Chondrocyte (in vitro differentiated cells): ENCODE measurements at regions not wholly inside any gene's neighbourhood (a gene's known extent, or its start where the extent isn't known, plus 50 kb on each side); places are given as distances from the start of the nearest gene placed in this dataset.
"Not testable (repeated sequence)": the region's sequence is repeated elsewhere in the genome, so short reads cannot be mapped to it uniquely, and the experiment has no call there.

Source experiments
- DNase-seq: peaks from one replicate; pipeline ENCODE4 v3.0.0; 2021; ENCODE audit warnings: mixed read lengths, low spot score
- H3K27ac Mint-ChIP-seq: one replicate; pipeline ENCODE4 v1.8.0; 2021; ENCODE audit warnings: mild to moderate bottlenecking, moderate library complexity, mixed read lengths; ENCODE audit not compliant: unreplicated experiment
- H3K27me3 Mint-ChIP-seq: 2 replicates; pipeline ENCODE4 v1.8.0; 2021; ENCODE audit warnings: low read depth, mixed read lengths
- H3K36me3 Mint-ChIP-seq: 2 replicates; pipeline ENCODE4 v1.8.0; 2021; ENCODE audit warnings: low read depth, mixed read lengths
- H3K4me1 Mint-ChIP-seq: 2 replicates; pipeline ENCODE4 v1.8.0; 2021; ENCODE audit warnings: low read depth, mild to moderate bottlenecking, mixed read lengths
- H3K4me3 Mint-ChIP-seq: one replicate; pipeline ENCODE4 v1.8.0; 2021; ENCODE audit warnings: mild to moderate bottlenecking, moderate library complexity, mixed read lengths; ENCODE audit not compliant: unreplicated experiment
- H3K9me3 Mint-ChIP-seq: 2 replicates; pipeline ENCODE4 v1.8.0; 2021; ENCODE audit warnings: low read depth, mixed read lengths
- TF ChIP-seq, protein P1 (sequence below): fragments of 200-600 bp; sonication (generic); IDR thresholded peaks from 2 replicates; pipeline ENCODE4 v1.5.0; 2021; ENCODE audit warnings: antibody characterized with exemption, mild to moderate bottlenecking, moderate library complexity

DNA sequence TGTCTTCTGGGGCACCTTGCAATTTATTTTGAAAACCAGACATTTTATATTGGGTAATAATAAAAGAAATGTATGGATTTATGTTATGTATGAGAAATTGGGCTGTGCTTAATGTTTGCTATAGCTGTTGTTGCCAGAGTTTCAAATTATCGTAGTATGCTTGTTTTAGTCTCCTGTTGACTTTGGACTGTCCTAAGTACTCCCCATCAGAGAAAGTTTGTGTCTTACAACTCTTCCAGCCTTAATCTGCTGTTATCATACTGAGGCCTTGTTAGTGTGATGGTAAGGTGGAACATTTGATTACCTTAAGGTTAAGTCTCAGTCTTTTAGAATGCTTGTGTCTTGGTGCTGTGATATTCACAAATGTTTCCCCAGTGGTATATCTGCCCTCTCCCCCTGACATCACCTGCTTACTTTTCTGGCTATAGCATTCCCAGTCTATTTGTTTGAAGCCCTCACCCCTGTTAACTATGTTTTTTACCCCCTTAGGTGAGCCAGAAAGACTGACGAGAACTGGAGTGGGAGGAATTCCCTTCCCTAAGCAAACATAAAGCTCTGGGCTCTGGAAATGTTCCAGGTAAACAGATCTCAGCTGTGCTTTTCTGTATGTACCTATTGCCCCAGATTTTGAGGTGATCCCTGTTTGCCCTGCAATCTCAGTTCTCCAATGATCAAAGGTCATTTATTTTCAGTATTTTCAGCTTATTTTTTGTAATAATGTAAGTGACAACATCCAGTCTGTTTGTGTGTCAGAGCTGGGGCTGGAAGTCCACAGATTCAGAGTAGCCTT lies 581.1 kb upstream of the CITED2 start:
- Mint-ChIP-seq H3K9me3 (peaks cover 27% of the 10 kb centered on the region), H3K36me3 (peaks cover 9% of the 10 kb centered on the region), H3K4me3 (no peak overlapping the region), H3K27ac (peak overlapping the region; percentile 9), H3K4me1 (peaks cover 24% of the 10 kb centered on the region), H3K27me3 (no peaks in the 10 kb centered on the region)
- no peak for DNase-seq
- TF ChIP-seq, protein P1, sequence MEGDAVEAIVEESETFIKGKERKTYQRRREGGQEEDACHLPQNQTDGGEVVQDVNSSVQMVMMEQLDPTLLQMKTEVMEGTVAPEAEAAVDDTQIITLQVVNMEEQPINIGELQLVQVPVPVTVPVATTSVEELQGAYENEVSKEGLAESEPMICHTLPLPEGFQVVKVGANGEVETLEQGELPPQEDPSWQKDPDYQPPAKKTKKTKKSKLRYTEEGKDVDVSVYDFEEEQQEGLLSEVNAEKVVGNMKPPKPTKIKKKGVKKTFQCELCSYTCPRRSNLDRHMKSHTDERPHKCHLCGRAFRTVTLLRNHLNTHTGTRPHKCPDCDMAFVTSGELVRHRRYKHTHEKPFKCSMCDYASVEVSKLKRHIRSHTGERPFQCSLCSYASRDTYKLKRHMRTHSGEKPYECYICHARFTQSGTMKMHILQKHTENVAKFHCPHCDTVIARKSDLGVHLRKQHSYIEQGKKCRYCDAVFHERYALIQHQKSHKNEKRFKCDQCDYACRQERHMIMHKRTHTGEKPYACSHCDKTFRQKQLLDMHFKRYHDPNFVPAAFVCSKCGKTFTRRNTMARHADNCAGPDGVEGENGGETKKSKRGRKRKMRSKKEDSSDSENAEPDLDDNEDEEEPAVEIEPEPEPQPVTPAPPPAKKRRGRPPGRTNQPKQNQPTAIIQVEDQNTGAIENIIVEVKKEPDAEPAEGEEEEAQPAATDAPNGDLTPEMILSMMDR, result no peak

DNA sequence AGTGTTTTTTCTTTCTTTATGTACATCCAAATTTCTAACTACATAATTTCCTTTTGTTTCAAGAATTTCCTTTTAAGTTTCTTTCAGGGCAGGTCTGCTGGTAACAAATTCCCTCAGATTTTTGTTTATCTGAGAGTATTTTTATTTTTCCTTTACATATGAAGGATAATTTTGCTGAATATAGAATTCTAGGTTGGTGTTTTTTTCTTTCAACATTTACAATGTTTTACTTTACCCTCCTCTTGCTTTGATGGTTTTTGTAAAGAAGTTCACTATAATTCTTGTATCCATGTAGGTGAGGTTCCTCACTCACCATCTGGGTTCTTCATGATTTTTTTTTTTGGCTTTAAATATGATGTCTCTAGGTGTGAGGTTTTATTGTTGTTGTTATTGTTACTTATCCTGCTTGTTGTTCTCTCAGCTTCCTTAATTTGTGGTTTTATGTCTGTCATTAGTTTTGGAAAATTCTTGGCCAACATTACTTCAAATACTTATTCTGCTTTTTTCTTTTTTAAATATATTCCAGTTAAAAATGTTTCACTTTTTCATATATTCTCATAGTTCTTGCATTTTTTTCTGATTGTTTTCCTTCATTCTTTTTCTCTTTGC lies 580.1 kb upstream of the CITED2 start:
- DNase-seq, result no peak
- peaks cover 11% of the 10 kb centered on the region for H3K36me3 Mint-ChIP-seq
- H3K4me1 Mint-ChIP-seq, result peaks cover 21% of the 10 kb centered on the region
- no peak overlapping the region for H3K4me3 Mint-ChIP-seq
- H3K27ac Mint-ChIP-seq, result no peak overlapping the region
- TF ChIP-seq, protein P1, result no peak
- no peaks in the 10 kb centered on the region for H3K27me3 Mint-ChIP-seq
- H3K9me3 Mint-ChIP-seq, result peaks cover 36% of the 10 kb centered on the region

DNA sequence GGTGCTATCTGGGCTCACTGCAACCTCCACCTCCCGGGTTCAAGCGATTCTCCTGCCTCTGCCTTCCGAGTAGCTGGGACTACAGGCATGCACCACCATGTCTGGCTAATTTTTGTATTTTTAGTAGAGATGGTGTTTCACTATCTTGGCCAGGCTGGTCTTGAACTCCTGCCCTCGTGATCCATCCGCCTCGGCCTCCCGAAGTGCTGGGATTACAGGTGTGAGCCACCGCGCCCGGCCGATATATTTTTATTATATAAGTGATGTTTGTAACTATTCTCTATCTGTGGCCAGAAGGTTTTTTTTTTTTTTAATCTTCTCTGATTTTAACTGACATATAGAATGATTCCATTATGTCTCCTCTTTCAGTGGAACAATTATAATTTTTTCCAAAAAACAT lies 579.3 kb upstream of the CITED2 start:
- not testable (repeated sequence) for H3K27ac Mint-ChIP-seq, H3K27me3 Mint-ChIP-seq, DNase-seq, H3K4me3 Mint-ChIP-seq
- H3K36me3 Mint-ChIP-seq, result peaks cover 11% of the 10 kb centered on the region
- H3K4me1 Mint-ChIP-seq, result peaks cover 15% of the 10 kb centered on the region
- peaks cover 38% of the 10 kb centered on the region for H3K9me3 Mint-ChIP-seq

DNA sequence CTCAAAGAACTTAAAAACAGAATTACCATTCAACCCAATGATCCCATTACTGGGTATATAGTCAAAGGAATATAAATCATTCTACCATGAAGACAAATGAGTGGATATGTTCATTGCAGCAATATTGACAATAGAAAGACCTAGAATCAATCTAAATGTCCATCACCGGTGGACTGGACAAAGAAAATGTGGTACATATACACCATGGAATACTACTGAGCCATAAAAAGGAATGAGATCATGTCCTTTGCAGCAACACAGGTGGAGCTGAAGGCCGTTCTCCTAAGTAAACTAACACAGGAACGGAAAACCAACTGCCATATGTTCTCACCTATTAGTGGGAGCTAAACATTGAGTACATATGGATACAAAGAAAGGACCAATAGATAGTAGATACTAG lies 576.7 kb upstream of the CITED2 start:
- no peak overlapping the region for H3K27ac Mint-ChIP-seq
- TF ChIP-seq, protein P1, result no peak
- DNase-seq, result no peak
- H3K4me3 Mint-ChIP-seq, result no peak overlapping the region
- H3K4me1 Mint-ChIP-seq, result peaks cover 8% of the 10 kb centered on the region
- H3K36me3 Mint-ChIP-seq, result peaks cover 9% of the 10 kb centered on the region
- no peaks in the 10 kb centered on the region for H3K27me3 Mint-ChIP-seq
- peaks cover 40% of the 10 kb centered on the region for H3K9me3 Mint-ChIP-seq

DNA sequence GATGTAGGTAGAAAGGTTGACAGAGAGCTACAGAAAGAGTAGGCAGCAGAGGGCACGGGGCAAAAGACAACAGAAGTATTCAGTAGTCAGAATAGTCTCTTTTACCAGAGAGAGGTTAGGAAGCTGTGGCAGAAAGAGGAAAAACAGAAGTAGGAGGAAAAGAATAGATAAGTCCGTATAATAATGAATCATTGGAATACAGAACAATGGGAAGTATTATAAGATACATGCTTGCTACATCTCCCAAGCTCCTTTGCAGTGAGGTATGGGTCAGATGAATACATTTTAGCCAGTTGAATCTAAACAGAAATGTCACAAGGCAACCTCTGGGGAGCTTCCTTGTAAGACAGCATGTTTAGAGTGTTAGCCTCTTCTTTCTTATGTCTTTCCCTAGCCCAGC lies 570.5 kb upstream of the CITED2 start:
- H3K4me1 Mint-ChIP-seq, result peaks cover 47% of the 10 kb centered on the region
- H3K27ac Mint-ChIP-seq, result no peak overlapping the region
- H3K4me3 Mint-ChIP-seq, result no peak overlapping the region
- no peaks in the 10 kb centered on the region for H3K36me3 Mint-ChIP-seq
- DNase-seq, result no peak
- TF ChIP-seq, protein P1, result no peak
- peaks cover 10% of the 10 kb centered on the region for H3K9me3 Mint-ChIP-seq
- H3K27me3 Mint-ChIP-seq, result no peaks in the 10 kb centered on the region

DNA sequence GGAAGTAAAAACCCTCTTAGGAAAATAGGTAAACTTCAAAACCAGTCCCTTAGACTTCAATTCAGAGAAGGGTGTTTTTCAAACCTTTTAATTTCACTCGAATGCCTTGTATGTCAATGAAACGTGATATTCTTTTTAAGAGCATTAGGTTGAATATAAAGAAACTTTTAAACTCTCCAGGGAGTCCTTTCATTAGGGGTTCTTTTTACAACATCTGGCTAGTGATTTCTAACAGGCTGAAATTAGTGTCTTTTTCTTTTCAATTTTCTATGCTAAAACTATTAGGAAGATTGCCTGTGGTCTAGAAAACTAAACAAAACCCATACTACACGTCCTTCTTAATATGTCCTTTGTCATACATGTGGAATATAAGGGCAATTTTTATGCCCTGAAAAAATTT lies 569.7 kb upstream of the CITED2 start:
- peak overlapping the region; percentile 96 for H3K27ac Mint-ChIP-seq
- no peak for DNase-seq
- peaks cover 52% of the 10 kb centered on the region for H3K4me1 Mint-ChIP-seq
- H3K36me3 Mint-ChIP-seq, result no peaks in the 10 kb centered on the region
- H3K27me3 Mint-ChIP-seq, result no peaks in the 10 kb centered on the region
- no peak overlapping the region for H3K4me3 Mint-ChIP-seq
- TF ChIP-seq, protein P1, result no peak
- H3K9me3 Mint-ChIP-seq, result peaks cover 4% of the 10 kb centered on the region
